Caco-2 (cell line): ENCODE measurements at regions not wholly inside any gene's neighbourhood (a gene's known extent, or its start where the extent isn't known, plus 50 kb on each side); places are given as distances from the start of the nearest gene placed in this dataset.

ENCODE experiments used
- BruUV-seq: library from RNA; stranded (reverse); fragments of 400-500 nt; replicated peaks from 2 replicates; lab custom pipeline; 2021; lab: Mats Ljungman, UMichigan
- CTCF ChIA-PET: fragments of 300-600 bp; sonication (Branson Sonifier 250); formaldehyde crosslinking; loops from one replicate; lab custom pipeline; 2022; ENCODE audit warnings: antibody characterized with exemption; lab: Charles Lee
- POLR2A ChIA-PET: fragments of 300-600 bp; sonication (Branson Sonifier 250); formaldehyde crosslinking; loops from one replicate; lab custom pipeline; 2022; ENCODE audit warnings: antibody characterized with exemption; lab: Charles Lee
- DNase-seq, 2 experiments: peaks; one replicate each; pipeline versions ENCODE4 v3.0.0 to v3.0.0-alpha.2; 2020 to 2022
- H3K27me3 ChIP-seq: replicated peaks from 2 replicates; pipeline ENCODE4 v1.6.0; 2011; ENCODE audit warnings: low read length; ENCODE audit not compliant: control insufficient read depth, insufficient read depth
- H3K36me3 ChIP-seq: 2 replicates; pipeline ENCODE4 v1.5.1; 2011; ENCODE audit warnings: low read length; ENCODE audit not compliant: control insufficient read depth, insufficient read depth
- H3K4me1 ChIP-seq: fragments of 250-450 bp; sonication (Bioruptor Pico); 2 replicates; pipeline ENCODE4 v1.5.1; 2020; ENCODE audit warnings: mild to moderate bottlenecking
- H3K4me3 ChIP-seq: 2 replicates; pipeline ENCODE4 v1.5.1; 2011; ENCODE audit warnings: low read depth, mild to moderate bottlenecking, control low read depth, low read length
- H3K9me3 ChIP-seq: fragments of 250-450 bp; sonication (Bioruptor Pico); 2 replicates; pipeline ENCODE4 v1.5.1; 2020; ENCODE audit warnings: mild to moderate bottlenecking, moderate library complexity
- H3K27ac Mint-ChIP-seq: one replicate; pipeline ENCODE4 v1.8.0; 2022; ENCODE audit warnings: mixed read lengths; ENCODE audit not compliant: unreplicated experiment
- H3K27me3 Mint-ChIP-seq: one replicate; pipeline ENCODE4 v1.8.0; 2022; ENCODE audit warnings: mixed read lengths; ENCODE audit not compliant: insufficient read depth, unreplicated experiment
- H3K36me3 Mint-ChIP-seq: one replicate; pipeline ENCODE4 v1.8.0; 2022; ENCODE audit warnings: mild to moderate bottlenecking, mixed read lengths; ENCODE audit not compliant: insufficient read depth, unreplicated experiment
- H3K4me1 Mint-ChIP-seq: one replicate; pipeline ENCODE4 v1.8.0; 2022; ENCODE audit warnings: low read depth, mixed read lengths; ENCODE audit not compliant: unreplicated experiment
- H3K4me3 Mint-ChIP-seq: one replicate; pipeline ENCODE4 v1.8.0; 2022; ENCODE audit warnings: mild to moderate bottlenecking, moderate library complexity, mixed read lengths; ENCODE audit not compliant: unreplicated experiment
- H3K9me3 Mint-ChIP-seq: one replicate; pipeline ENCODE4 v1.8.0; 2022; ENCODE audit warnings: mixed read lengths; ENCODE audit not compliant: unreplicated experiment
- CTCF ChIP-seq, 2 experiments: fragments of 200-600 bp in 1 of 2; IDR thresholded peaks; 1 replicate in 1 of 2; 2 replicates in 1 of 2; pipeline versions ENCODE4 v1.5.1 to v1.8.0; 2011 to 2022; ENCODE audit warnings: antibody characterized with exemption in 1 of 2, control low read depth in 1 of 2, inconsistent platforms in 1 of 2, low read depth in 1 of 2, low read length in 1 of 2, mild to moderate bottlenecking in 1 of 2, moderate library complexity in 1 of 2; ENCODE audit not compliant: insufficient read depth in 1 of 2, severe bottlenecking in 1 of 2, unreplicated experiment in 1 of 2
- intact Hi-C: fragments of 100-400 bp; cut with micrococcal nuclease; formaldehyde crosslinking; loops from one replicate; pipeline ENCODE4 v1.10.0; 2022; ENCODE audit not compliant: unreplicated experiment

- no peaks in the 10 kb centered on the region for H3K27me3 Mint-ChIP-seq
- Histone ChIP-seq H3K4me1 (no peaks in the 10 kb centered on the region), H3K27me3 (no peaks in the 10 kb centered on the region), H3K9me3 (no peaks in the 10 kb centered on the region), H3K4me3 (no peak overlapping the region), H3K36me3 (no peaks in the 10 kb centered on the region)
- intact Hi-C loops = no loop called here
- POLR2A ChIA-PET = no interaction called here
- no peaks in the 10 kb centered on the region for H3K4me1 Mint-ChIP-seq
- CTCF ChIA-PET = no interaction called here
- no peak for DNase-seq
- H3K27ac Mint-ChIP-seq = no peak overlapping the region
- H3K4me3 Mint-ChIP-seq = no peak overlapping the region
- no peak for TF ChIP-seq CTCF (IDR thresholded peaks at IDR 0.05; ENCODE audit: insufficient read depth in 1 of 2, low read depth in 1 of 2, low read length in 1 of 2, severe bottlenecking in 1 of 2, unreplicated experiment in 1 of 2)
- H3K9me3 Mint-ChIP-seq = no peaks in the 10 kb centered on the region
- H3K36me3 Mint-ChIP-seq = no peaks in the 10 kb centered on the region
- BruUV-seq = no TSS peak
Observed at GRCh38 chr13:90089051-90089450, 1258.4 kb upstream of the MIR17HG start.

- no peak for DNase-seq
- TF ChIP-seq CTCF (IDR thresholded peaks at IDR 0.05; ENCODE audit: insufficient read depth in 1 of 2, low read depth in 1 of 2, low read length in 1 of 2, severe bottlenecking in 1 of 2, unreplicated experiment in 1 of 2) = no peak
- Mint-ChIP-seq H3K27me3 (no peaks in the 10 kb centered on the region), H3K9me3 (no peaks in the 10 kb centered on the region), H3K27ac (no peak overlapping the region), H3K4me1 (no peaks in the 10 kb centered on the region), H3K36me3 (no peaks in the 10 kb centered on the region), H3K4me3 (no peak overlapping the region)
- intact Hi-C loops = no loop called here
- H3K4me3 ChIP-seq = no peak overlapping the region
- POLR2A ChIA-PET = no interaction called here
- no peaks in the 10 kb centered on the region for H3K36me3 ChIP-seq
- no peaks in the 10 kb centered on the region for H3K27me3 ChIP-seq
- BruUV-seq = no TSS peak
- CTCF ChIA-PET = no interaction called here
- H3K4me1 ChIP-seq = no peaks in the 10 kb centered on the region
- H3K9me3 ChIP-seq = no peaks in the 10 kb centered on the region
Observed at GRCh38 chr13:90091611-90092010, 1255.9 kb upstream of the MIR17HG start.

- Histone ChIP-seq H3K4me3 (no peak overlapping the region), H3K36me3 (no peaks in the 10 kb centered on the region), H3K4me1 (no peaks in the 10 kb centered on the region), H3K9me3 (no peaks in the 10 kb centered on the region), H3K27me3 (no peaks in the 10 kb centered on the region)
- ChIA-PET CTCF (no interaction called here), POLR2A (no interaction called here)
- intact Hi-C loops = no loop called here
- H3K27me3 Mint-ChIP-seq = no peaks in the 10 kb centered on the region
- H3K4me3 Mint-ChIP-seq = no peak overlapping the region
- no peak for TF ChIP-seq CTCF (IDR thresholded peaks at IDR 0.05; ENCODE audit: insufficient read depth in 1 of 2, low read depth in 1 of 2, low read length in 1 of 2, severe bottlenecking in 1 of 2, unreplicated experiment in 1 of 2)
- no peak for DNase-seq
- no peaks in the 10 kb centered on the region for H3K36me3 Mint-ChIP-seq
- no TSS peak for BruUV-seq
- H3K27ac Mint-ChIP-seq = no peak overlapping the region
- no peaks in the 10 kb centered on the region for H3K4me1 Mint-ChIP-seq
- H3K9me3 Mint-ChIP-seq = no peaks in the 10 kb centered on the region
Observed at GRCh38 chr13:90094357-90094756, 1253.1 kb upstream of the MIR17HG start.
